Globus pallidus (tissue), 1 donor: ENCODE measurements at regions not wholly inside any gene's neighbourhood (a gene's known extent, or its start where the extent isn't known, plus 50 kb on each side); places are given as distances from the start of the nearest gene placed in this dataset.

Experiments
- DNase-seq: peaks from one replicate; pipeline ENCODE4 v3.0.0-alpha.2; 2015; ENCODE audit warnings: low spot score

DNA sequence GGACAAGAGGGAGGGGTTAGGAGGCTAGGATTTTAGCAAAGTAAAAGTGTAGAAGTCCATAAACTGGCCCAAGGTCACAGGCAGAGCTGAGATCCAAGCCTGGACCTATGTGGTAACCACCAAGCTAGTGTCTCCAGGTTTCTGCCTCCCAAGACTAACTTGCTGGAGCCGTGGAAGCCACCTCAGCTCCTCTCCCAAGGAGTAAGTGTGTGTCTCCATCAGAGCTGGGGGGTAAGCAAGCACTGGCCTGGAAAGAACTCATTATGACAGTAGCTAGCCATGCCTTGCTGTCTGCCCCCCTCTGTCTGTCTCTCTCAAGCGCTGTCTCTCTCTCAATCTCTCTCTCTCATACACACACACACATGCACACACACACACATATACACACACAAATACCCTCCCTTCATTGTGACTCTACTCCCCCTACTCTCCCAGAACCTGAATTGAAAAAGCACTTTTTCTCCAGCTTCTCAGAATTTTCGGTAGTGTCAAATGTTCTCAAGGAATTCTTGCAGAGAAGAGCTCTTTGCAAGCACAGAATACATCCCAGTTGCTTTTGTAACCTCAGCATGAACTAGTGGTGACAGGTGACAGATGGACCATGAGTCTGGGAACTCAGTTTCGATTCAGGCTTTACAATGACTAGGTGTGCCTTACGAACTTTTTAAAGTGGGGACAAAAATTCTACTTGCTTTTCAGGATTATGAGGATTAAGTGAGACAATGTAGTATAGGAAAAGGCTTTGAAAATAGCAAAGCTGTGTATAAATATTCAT lies 238.0 kb upstream of the FGGY start:
- no peak for DNase-seq

DNA sequence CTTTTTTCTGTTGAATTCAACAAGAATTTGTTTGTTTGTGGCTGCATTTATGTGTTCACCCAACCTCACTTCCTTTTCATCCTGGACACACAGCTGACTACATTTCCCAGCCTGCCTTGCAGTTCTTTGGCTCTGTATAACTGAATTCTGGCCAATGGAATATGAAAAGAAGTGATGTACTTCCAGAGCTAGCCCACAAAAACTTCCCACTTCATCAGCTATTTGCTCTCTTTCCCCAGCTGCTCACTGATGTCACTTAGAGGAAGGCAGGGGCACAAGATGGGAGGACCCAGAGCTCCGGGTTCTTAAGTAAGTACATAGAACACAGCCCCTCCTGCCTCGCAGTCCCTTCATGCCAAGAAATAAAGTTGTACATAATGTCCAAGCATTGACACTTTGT lies 235.0 kb upstream of the FGGY start:
- DNase-seq = peak; percentile 54

DNA sequence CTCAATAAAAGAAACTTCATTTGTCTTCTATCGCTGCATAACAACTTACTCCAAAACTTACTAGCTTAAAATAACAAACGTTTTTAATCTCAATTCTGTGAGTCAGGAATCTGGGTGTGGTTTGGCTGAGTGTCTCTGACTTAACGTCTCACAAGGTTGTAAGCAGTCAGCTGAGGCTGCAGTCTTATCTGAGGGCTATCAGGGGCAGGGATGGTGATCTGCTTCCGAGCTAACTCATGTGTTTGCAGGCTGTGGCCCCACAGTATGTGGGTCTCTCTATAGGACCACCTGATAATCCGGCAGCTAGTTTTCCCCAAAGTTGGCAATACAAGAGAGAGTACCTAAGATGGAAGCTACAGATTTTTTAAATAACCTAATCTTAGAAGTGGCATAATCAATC lies 234.2 kb upstream of the FGGY start:
- DNase-seq = no peak

DNA sequence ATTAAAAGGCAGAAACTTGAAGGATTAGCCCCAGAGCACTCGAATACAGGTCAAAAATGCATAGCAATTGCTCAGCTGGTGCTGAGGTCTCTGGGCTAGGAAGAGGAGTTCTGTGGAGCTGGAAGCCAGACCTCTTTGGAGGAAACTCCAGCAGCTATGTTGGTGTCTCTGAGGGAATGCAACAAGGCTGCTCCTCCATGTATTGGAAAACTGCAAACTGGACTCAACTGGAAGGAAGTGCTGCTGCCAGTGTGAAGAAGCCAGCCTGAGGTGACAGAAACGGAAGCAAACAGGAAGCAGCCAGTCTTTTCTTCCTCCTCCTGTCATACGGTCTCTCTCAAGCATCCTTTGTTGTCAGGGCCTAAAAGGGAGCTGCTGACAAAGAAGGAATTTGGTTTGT lies 233.4 kb upstream of the FGGY start:
- DNase-seq = no peak

DNA sequence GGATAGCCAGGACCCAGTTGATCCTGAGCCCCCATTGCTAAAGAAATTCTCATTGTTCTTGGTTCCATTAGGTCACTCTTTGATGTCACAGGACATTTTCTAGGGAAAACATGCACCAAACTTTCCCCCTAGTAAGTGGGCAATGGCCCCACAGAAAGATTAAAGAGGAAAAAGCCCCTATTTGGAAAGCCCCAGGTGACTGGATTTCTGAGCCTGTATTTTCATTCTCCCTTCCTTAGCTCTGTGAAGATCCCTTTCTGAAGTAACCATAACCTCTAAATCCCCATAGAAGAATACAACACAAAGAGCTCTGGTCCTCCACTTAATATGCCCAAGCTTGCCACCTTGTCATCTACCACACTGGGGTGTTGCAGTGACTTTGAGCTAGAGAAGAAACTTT lies 232.3 kb upstream of the FGGY start:
- DNase-seq = no peak

DNA sequence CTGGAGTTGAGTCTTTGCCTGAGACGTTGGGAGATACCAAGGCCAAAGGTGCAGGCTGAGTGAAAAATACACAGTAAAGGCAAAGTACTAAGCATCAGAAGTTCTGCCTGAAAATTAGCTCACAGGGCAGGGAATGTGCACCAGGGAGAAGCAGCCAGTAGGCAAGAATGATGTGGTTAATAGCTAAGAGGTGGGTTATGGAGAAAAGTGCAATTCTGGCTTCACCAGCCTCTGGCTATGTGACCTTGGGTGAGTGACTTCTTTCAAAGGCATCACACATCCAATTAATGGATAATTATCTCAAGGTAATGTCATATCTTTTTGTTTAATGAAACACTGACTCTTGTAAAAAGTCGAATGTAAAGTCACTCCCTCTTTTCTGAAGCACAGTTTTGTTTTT lies 230.7 kb upstream of the FGGY start:
- no peak for DNase-seq

DNA sequence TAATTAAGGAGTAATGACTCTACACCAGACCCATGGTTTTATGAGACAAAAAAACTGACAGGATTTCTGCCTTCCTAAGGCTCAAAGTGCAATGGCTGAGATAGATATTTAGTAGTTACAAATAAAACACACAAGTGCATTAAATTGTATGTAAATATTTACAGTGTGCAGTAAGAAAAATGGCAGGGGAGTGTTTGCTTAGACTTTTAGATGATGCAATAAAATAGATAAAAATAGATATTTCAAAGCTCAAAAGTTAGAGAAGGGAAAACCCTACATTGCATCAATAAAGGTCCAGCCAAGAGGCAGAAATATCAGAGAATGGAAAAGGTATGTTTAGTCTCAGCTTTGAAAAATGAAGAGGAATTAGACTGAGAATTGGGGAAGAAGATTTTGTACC lies 226.3 kb upstream of the FGGY start:
- no peak for DNase-seq

DNA sequence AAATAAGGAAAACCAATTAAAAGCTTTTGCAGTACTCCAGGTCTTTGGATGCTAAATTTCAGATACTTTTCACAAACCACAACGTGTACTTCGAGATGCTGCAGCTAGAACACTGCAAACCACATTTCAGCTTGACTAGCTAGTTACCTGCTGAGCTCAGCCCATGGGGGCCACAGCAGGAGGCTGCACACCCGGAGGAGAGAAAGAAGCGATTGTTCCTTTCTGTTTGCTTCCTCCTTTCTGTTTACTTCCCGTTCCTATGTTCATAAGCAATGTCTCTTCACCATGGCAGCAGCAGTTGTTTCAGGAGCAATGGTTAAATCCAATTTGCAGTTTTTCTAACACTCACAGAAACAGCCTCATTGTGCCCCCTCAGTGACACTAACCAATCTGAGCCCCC lies 225.6 kb upstream of the FGGY start:
- no peak for DNase-seq

DNA sequence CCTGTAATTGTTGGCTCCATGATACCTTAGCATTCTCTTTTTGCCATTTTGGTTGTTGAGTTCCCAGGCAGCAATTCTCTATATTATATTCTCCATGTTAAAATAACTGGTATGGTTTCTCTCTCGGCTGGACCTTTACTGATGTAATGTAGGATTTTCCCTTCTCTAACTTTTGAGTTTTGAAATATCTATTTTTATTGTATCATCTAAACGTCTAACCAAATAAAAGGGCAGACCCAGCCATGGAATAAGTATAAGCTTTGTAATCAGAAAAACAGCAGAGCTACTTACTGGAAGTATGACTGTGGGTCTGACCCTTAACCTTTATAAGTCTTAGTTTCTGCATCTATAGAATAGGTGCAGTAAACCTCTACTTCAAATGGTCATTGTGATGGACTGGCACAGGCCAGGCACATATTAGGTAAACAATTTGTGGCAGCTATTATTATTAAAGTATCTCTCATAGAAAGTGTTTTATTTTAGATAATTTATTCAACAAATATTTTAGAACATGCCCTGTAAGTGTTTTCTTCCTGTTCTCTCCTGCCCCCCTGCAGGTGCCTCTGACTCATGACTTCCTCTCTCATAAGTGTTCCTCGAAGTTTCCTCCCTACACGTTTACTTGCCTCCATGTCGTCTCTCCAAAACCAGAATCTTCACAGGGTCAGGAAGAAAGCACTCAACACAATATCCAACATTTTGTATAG lies 224.9 kb upstream of the FGGY start:
- DNase-seq = no peak

DNA sequence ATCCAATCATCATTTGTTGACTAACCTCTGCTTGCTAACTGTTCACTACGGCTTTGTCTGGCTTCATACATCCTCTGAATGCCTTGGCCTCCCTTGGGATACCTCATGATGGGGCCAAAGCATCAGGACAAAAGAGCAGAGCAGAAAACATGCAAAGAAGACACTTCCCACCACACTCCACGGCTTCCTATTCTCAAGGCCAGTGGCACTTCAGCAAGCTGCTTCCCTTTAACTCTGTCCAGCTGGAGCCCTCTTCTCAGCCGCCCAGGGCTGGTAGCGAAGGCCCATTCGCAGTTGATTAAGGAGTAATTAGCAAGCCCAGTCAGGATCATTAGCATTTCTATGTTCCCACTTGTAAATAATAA lies 224.3 kb upstream of the FGGY start:
- DNase-seq = no peak

DNA sequence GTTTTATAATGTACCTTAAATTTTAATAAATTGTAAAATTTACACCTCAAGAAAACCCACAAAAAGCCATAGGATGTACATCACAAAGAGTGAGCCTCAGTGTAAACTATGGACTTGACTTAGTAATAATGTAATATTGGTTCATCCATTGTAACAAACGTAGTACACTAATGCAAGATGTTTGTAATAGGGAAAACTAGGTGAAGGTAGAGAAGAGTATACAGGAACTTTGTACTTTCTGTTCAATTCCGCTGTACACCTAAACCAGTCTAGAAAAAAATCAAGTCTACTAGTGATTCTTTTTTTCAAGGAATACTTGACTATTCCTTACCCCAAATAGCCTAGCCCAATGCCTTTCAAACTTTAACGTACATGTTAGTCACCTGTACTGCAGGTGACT lies 222.3 kb upstream of the FGGY start:
- DNase-seq = no peak

DNA sequence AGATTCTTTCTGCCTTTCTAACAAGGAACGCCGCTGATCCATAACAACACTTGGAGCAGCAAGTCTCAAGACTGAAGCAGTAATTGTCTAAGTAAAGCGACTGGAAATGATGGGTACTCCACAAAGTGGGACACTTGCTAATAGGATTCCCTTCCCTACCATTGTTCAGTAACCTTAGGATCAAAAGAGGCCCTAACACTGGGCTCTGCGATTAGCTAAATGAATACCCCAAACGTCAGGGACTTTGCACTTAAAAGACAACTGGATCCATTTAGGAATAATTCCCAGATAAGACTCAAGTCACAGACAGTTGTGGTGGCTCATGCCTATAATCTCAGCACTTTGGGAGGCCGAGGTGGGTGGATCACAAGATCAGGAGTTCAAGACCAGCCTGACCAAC lies 221.9 kb upstream of the FGGY start:
- no peak for DNase-seq

DNA sequence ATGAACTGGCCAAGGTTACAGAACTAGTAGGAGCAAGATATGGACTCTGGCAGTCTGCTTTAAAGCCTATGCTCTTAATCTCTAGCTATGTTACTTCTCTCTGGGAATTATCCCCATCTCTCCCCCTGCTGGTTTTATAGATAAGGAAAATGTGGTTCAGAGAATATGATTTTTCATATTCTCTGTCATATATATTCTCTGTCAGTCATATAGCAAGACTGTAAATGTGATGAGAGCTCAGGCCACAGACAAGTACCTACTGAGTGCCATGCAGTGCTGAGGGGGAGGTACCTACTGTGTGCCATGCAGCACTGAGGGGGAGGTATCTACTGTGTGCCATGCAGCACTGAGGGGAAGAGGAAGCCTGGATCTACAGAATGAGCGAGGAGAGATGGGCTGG lies 220.3 kb upstream of the FGGY start:
- DNase-seq = no peak

DNA sequence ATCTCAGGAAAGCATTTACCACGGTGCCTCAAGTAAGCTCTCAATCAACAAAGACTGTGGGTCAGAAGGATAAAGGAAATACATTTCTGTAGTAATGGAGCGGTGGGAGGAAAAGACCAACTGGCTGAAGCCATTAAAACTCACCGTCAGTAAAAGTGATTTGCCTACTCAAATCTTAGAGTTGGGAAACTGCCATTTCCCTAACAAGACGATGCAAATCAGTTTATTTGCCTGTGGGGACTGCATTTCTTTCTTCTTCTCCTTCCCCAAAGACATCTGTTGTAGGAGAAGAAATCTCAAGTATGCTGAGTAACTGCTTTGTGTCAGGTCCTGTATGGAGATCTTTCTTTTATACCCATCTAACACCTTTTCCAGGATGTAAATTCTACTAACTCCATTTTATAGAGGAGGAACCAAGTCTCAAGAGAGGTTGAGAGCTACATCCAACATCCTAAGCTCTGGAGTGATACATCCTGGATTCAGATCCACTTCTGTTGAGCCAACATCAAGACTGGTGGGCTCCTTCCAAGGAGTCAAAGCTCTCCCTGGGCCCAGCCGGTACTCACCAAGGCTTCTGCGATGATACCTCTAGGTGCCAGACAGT lies 219.3 kb upstream of the FGGY start:
- no peak for DNase-seq

DNA sequence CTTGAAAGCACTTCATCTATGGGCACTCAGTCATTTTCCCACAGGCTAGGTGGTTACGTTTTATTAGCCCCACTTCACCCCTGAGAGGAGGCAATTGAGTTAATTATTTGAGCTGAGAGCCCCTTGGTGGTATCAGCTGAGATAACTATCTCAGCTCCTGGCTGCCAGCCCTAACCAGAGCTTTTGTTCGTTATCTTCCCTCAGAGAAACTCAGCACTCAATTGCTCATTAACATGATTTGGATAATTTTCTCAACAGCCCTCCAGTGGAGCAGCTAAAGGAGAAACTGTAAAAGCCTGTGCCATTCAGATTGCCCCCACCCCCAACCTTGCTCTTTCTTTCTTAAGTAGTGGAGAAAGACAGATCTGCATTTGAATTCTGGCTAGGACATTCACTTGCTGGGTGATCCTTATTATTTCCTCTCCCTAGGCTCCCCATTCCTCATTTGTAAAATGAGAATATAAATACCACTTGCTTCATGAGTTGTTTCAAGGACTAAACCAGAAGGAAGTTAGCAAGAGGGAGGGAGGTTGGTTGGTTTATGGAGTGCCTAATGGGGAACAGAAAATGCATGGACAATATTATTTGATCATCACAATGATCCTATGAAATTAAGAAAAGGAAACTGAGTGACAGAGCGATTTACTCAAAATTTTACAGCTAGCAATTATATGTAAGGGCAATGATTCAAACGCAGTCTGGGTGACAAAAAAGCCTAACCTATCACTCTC lies 218.7 kb upstream of the FGGY start:
- DNase-seq = no peak

DNA sequence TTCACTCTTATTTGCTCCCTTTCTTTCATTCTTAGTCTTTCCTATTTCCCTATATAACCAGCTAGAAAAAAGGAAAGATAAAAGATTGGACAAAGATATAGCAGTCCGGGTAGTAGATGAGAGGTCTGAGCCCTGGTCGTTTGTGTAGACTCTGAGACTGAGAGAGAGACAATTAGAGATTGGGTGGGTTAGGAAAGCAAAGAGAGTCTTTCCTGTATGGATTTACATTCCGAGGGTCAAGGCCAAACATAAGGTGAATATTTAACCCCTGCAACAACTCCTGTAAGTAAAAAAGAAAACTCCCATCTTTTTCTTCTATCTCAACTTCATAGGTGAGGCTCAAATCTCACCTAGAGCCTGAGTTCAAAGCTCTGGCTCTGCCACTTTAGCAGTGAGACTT lies 218.0 kb upstream of the FGGY start:
- DNase-seq = no peak

DNA sequence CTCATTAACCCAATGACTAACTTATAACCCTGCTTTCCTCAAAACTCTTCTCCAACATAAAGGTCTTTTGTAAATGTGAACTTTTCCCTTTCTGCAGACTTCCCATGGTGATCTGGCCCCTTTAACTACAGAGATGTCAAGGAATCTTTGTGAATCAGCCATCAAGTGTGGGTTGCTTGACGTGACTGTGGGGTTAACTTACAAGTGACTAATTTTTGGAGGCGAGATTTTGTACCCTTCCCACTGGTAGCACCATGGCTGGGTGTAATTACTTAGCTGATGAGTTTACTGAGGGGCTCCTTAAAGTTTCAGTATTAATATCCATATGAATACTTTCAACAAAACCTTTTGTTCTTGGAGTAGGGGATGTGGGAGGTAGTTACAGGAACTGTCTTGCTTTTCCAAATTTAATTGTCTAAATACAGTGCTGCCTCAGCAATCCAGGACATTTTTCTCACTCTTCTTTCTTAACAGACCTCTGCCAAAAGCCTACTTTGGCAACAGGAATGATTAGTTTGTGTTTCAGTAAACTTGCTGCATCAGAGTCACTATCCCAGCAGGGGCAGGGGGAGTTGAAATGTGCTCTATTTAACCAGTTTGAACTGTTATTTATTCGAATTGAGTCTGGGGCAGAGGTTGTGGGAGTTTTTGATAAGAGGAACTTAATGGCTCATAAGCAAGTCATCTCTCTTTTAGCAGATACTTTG lies 217.3 kb upstream of the FGGY start:
- no peak for DNase-seq

DNA sequence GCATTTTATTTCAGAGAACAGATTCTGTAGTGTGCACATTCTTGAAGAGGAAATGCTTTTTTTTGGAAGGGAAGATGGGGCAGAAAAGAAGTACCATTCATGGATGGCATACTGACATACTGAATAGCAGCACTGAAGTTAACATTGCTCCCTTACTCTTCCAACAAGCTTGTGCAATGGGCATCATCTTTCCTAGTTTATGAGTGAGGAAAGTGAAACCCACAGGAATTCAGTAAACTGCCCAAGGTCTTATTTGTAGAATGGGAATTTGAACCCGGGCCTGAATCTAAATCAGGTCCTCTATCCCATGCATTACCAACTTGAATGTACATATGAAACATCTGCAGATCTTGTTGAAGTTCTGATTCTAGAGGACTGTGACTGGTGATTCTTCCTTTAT lies 215.7 kb upstream of the FGGY start:
- DNase-seq = no peak

DNA sequence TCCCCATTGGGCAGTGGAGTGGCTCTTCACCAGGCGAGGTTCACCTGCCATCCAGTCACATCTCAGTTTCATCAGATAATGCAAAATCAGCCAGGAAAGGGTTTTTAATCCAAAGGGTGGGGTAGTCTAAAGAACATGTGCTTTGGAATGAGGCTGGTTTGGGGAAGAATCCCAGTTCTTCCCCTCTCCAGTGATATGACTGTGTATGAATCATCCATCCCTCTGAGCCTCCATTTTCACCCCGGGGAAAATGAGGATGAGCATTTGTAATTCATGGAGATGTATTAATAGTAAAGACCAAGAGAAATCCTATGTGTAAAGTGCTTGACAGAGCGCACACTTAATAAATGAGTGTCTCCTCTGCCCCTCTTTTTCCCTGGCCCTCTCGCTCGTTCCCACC lies 215.1 kb upstream of the FGGY start:
- DNase-seq = no peak

DNA sequence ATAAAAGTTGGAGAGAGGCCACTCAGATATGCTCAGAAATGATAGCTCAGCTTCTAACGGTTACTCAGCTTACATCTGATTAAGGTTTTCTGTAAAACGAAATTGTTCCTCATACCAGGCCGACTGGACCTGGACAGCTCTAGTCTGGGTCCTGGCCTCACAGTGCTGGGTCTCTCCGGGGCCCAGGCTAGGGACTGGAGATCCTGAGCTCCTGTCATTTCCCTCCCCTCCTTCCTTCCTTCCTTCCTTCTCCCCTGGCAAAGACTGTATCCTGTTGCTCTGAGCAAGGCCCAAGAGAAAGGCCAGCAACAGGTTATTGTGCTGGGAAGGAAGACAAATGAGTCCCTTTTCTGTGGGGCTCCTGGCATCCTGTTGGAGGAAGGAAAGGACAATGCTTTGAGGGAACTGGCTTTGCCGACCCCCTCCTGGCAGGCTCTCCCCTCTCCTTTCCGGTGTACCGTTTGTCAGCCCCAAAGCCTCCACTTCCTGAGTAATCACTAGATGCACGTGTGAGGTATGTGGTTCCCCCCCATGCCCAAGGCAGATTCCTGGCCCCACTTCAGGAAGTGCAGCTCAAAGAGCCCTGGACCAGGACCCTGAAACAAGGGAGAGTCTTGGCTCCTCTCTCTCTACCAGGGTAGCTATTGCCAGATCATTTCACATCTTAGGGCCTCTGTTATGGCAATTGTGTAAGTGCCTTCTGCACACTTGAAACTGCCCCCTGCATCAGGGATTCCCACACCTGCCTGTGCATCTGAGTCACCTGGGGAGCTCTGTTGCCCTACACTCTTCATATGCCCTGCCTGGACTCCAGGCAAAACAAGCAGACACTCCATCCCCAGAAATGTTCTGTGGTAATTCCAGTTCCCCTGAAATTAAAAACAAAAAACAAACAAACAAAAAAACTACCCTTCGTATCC lies 212.7 kb upstream of the FGGY start:
- DNase-seq = no peak

DNA sequence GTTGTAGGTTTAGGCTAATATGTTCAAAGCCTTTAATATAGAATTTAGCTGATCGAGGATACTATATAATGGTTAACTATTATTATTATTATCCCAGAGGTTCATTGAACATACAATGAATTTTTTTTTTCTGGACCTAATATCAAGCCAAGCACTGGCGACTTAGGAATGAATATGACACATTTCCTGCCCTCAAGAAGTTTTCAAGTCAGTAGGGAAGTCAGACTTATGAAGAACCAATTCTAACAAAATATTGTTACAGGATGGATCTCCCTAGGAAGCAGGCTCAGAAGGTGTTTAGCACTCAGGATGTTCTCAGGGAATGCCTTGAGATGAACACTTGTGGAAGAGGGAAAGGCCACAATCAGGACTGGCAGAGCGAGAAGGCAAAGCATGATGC lies 211.8 kb upstream of the FGGY start:
- no peak for DNase-seq
